GM12801 (cell line): ENCODE measurements at regions not wholly inside any gene's neighbourhood (a gene's known extent, or its start where the extent isn't known, plus 50 kb on each side); places are given as distances from the start of the nearest gene placed in this dataset.

Source experiments
- TF ChIP-seq, protein P1 (sequence below): IDR thresholded peaks from one replicate; pipeline ENCODE4 v1.5.1; 2011; ENCODE audit warnings: control low read depth; ENCODE audit not compliant: insufficient read length; ENCODE audit errors: extremely low read depth

DNA sequence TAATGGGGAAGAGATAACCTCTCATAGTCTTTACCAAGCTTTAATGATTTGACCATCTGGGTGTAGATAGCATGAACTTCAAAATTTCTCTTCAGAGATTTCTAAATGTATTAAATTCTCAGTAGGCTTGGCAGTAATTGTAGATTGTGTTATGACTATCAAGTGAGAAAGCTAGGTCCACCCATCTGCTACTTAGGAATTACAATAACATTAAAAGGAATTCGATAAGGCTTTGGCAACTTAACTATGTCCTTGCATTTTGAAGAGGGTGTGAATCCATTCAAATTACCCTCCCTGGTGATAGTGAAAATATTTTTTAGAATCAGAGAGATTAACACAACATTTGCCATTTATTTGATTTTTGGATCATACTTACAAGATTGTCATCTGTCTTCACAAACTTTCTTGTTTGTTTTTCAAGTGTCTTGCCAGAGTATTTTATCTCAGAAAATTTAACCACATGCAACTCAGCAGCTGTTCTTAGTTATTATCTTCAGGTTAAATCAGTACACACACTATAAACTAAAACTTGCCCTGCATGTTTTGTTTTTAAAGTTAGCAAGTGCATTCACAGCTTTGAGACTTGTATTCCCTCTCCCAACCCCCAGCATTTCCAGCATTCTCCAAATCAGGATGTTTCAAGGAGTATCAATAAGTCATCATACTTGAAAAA lies 69.6 kb upstream of the COL8A1 start:
- TF ChIP-seq, protein P1, sequence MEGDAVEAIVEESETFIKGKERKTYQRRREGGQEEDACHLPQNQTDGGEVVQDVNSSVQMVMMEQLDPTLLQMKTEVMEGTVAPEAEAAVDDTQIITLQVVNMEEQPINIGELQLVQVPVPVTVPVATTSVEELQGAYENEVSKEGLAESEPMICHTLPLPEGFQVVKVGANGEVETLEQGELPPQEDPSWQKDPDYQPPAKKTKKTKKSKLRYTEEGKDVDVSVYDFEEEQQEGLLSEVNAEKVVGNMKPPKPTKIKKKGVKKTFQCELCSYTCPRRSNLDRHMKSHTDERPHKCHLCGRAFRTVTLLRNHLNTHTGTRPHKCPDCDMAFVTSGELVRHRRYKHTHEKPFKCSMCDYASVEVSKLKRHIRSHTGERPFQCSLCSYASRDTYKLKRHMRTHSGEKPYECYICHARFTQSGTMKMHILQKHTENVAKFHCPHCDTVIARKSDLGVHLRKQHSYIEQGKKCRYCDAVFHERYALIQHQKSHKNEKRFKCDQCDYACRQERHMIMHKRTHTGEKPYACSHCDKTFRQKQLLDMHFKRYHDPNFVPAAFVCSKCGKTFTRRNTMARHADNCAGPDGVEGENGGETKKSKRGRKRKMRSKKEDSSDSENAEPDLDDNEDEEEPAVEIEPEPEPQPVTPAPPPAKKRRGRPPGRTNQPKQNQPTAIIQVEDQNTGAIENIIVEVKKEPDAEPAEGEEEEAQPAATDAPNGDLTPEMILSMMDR, result no peak

DNA sequence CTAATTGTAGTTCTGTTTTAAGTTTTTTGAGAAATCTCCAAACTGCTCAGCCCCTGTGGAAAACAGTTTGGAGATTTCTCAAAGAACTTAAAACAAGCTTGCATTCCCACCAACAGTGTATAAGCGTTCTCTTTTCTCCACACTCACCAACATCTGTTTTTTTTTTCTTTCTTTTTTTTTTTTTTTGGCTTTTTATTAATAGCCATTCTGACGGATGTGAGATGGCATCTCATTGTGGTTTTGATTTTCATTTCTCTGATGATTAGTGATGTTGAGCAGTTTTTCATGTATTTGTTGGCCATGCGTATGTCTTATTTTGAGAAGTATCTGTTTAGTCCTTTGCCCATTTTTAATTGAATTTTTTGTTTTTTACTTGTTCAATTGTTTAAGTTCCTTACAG lies 73.1 kb upstream of the COL8A1 start:
- TF ChIP-seq, protein P1, result no peak

DNA sequence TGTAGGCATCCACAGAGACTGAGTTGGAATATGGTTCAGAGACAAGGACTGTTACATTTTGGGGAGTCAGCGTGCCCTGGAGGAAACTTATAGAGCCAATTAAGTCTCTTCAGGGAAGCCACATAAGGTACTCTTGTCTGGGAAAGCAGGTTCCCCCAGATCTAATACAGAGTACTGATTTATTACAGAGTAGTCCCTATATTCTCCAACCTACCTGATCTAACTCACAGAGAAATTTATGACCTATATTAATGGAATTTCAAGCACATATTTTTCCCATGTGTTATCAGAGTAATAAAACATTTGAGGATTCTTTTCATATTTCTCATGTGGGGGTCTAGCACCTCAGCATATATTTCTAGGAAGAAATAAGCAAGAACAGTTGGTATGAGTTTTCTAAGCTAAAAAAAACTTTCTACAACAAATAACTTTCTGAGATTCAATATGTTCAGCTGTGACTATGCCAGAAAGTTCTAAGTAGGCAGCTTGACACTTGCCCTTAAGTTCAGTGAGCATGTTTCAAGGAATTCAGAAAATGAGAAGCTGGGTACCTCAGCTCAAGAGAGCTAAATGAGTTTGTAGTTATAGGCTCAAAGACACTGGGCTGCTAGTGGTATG lies 75.3 kb upstream of the COL8A1 start:
- TF ChIP-seq, protein P1, result no peak

DNA sequence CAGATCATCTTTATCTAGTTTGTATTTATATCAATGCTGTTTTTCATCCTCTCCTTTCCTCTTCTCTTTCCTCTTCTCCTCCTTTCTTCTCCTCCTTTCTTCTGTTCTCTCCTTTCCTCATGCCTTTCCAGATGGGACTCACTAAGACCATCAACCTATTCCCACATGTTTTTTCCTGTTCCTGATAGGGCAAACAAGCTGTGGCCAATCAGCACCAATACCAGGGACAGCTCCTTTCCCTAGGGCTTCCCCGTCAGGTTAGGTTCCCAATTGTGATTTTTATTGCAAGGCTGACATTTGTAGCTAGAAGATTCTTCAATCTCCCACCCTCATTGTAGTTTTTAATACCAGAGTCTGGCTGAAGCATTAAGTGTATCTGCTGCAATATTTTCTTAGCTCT lies 76.3 kb upstream of the COL8A1 start:
- TF ChIP-seq, protein P1, result no peak

DNA sequence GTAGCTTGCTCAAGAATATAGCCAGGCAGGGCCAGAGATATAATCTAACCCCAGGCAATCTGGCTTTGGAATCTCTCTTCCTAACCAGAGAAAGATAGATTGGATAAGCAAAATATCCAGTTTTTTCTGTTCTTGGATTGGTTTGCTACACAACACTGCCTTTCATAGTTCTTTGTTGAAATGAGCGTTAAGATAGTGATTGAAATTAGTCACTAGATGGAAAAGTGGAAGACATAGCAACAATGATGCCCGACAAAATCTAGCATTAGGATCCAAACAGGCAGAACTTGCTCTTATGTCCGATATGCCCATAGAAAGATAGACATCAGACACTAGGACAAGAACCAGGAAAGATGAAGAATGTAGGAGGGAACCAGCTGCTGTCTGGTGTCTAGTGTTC lies 77.3 kb upstream of the COL8A1 start:
- TF ChIP-seq, protein P1, result no peak

DNA sequence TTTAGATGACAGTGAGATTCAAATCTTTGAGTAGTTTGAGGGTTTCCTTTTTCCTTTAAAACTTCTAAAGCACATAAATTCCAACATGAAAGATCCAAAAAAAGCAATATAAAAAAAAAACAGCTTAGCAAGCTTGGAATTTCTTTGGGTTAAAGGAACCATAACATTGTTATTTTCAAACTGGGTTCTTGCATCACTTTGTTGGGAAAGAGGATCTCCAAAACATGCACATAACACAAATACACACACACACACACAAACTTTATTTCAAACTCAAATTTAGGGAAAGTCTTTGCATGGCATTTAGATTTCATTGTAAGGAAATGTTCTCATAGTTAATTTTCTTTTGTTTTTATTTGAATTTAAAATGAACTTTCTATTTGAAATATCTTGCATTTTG lies 79.2 kb upstream of the COL8A1 start:
- TF ChIP-seq, protein P1, result no peak

DNA sequence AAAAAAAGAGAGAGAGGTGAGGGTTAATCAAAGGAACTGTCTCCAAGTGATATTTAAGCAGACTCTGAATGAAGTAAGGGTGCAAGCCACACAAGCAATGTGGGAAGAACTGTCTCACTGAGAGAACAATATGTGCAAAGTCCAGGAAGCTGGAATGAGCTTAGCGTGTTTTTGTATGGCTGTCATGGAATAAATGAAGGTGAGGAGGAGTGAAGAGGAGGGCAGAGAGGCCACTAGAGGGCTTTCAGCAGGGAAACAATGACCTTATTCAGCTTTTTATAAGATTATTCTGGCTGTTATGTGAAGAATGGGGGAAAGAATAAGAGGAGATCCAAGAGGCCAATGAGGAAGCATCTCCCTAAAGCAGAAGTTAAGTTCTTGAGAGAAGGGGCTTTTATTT lies 86.9 kb upstream of the COL8A1 start:
- TF ChIP-seq, protein P1, result no peak
